ENCODE measurements at regions not wholly inside any gene's neighbourhood (a gene's known extent, or its start where the extent isn't known, plus 50 kb on each side); places are given as distances from the start of the nearest gene placed in this dataset.

- no peak for TF ChIP-seq CTCF (IDR thresholded peaks at IDR 0.05; ENCODE audit: poor library complexity, severe bottlenecking)
- no peak for TF ChIP-seq SMC3 (conservative IDR thresholded peaks at IDR 0.05; ENCODE audit: poor library complexity)
- TF ChIP-seq POLR2AphosphoS5 (IDR thresholded peaks at IDR 0.05) = no peak
- no peak for TF ChIP-seq REST (IDR thresholded peaks at IDR 0.05; ENCODE audit: borderline replicate concordance)
- no peak for TF ChIP-seq EZH2 (IDR thresholded peaks at IDR 0.05; ENCODE audit: borderline replicate concordance, insufficient read depth, low read length, poor library complexity, severe bottlenecking)
Observed at GRCh38 chr4:3652586-3652985, 113.6 kb upstream of the ADRA2C start.

All from neural cell (in vitro differentiated cells).